SH-SY5Y (cell line): ENCODE measurements at regions not wholly inside any gene's neighbourhood (a gene's known extent, or its start where the extent isn't known, plus 50 kb on each side); places are given as distances from the start of the nearest gene placed in this dataset.

ENCODE experiments used
- GATA2 ChIP-seq: IDR thresholded peaks from 2 replicates; pipeline ENCODE4 v1.6.1; 2011; ENCODE audit warnings: mild to moderate bottlenecking, low read depth, low read length
- GATA3 ChIP-seq: IDR thresholded peaks from 2 replicates; pipeline ENCODE4 v1.6.1; 2011; ENCODE audit warnings: low read depth, mild to moderate bottlenecking, low read length, moderate library complexity

- TF ChIP-seq GATA2 (no peak), GATA3 (no peak)
Observed at GRCh38 chr4:107210450-107211239, 174.5 kb upstream of the DKK2 start.

- TF ChIP-seq GATA2 (no peak), GATA3 (no peak)
Observed at GRCh38 chr4:107203733-107204132, 167.6 kb upstream of the DKK2 start.

DNA sequence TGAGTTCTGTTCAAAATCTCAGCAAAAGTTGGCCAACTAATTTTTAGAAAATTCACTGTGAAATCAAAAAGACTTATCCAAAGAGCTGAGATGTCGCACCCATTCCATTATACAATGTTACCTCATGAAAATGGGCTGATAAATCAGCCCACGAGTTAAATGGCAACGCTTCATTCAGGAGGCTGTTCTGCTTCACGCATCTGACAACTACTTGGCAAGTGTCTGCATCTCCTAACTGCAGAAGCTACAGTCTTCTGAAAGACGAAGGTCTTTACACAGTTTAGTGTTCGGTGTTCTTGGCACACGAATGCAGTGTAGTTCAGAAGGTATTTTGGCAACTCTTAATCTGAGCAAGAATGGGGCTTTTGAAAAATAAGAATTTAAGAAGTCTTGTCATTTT, 166.6 kb upstream of the DKK2 start:
- TF ChIP-seq GATA3, result no peak
- TF ChIP-seq GATA2, result no peak

- TF ChIP-seq GATA3 (no peak), GATA2 (no peak)
Observed at GRCh38 chr4:107197121-107197520, 161.0 kb upstream of the DKK2 start.

- TF ChIP-seq GATA2 (no peak), GATA3 (no peak)
Observed at GRCh38 chr4:107196312-107196711, 160.2 kb upstream of the DKK2 start.

GRCh38 chr4:107194005-107194404, 157.9 kb upstream of the DKK2 start:
- TF ChIP-seq GATA2, result no peak
- no peak for TF ChIP-seq GATA3

GRCh38 chr4:107192601-107193000, 156.5 kb upstream of the DKK2 start:
- TF ChIP-seq GATA3 (no peak), GATA2 (no peak)

GRCh38 chr4:107187091-107187490, 151.0 kb upstream of the DKK2 start:
- TF ChIP-seq GATA3 (no peak), GATA2 (no peak)

DNA sequence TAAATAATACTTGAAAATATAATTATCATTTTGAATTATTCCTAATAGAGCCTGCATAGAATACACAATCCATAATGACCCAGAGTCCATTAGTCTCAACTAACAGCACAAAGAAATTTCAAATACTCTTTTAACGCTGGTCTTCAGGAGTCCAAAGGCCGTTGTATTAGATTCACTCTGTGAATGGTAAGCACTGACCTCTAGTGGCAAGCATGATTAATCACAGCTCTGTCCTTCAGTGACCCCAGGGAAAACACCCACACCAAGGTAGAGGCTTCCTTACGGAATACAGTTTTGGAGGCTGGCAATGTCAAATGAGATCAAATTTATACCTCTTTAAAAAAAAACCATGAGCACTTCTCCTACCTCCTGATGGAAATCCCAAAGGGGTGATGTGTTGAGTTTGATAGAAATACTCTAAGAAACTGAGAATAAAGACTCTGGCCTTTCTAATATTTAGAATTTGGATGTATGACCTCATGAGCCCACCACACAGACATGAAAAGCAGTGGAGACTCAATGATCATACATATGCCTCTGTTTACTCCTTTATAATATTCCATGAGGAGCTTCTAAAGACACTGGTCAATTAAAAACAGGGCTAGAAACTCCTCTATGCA, 147.2 kb upstream of the DKK2 start:
- no peak for TF ChIP-seq GATA3

GRCh38 chr4:107182347-107182746, 146.2 kb upstream of the DKK2 start:
- TF ChIP-seq GATA3, result no peak
- TF ChIP-seq GATA2, result no peak

DNA sequence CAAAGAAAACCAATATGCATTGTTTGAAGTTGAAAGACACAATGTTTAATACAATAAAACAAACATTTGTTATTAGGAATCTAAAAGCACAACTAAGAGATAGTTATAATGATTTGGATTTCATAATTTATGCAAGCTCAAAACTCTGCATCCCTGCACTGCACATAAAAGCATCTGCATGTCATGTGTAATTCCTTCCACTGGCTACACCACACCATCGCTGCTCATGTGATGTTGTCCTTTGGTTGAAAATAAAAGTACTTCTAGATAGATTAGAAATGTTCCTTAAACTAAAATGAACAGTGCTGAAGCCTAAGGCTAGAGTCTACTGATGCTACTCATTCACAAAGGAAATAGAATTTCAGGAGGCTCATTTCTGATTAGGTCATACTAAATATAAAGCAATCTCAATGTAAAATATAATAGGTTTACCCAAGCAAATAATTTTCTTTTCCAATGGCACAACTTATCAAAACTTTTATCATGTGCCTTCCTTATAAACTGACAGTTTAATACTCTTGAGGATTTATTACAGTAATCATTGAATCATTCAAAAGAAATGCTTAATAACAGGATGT, 130.8 kb upstream of the DKK2 start:
- TF ChIP-seq GATA3, result no peak
- TF ChIP-seq GATA2, result no peak

DNA sequence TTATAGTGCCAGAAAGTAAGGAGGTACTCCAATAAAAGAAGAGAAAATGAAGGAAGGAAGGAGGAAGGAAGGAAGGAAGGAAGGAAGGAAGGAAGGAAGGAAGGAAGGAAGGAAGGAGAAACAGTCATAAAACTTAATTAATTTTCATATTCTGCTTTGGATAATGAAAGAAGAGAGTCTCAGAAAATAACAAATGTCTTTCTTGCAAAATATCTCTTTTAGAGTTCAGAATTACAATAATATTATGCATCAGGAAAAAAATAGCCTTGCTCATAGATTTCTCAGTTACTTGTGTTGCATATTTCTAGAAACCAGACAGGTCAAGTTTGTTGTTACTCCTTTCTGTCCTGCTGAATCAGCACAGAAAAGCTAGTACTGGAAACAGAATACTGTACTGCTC, 130.1 kb upstream of the DKK2 start:
- TF ChIP-seq GATA3 (no peak), GATA2 (no peak)

GRCh38 chr4:107164962-107165475, 128.9 kb upstream of the DKK2 start:
- TF ChIP-seq GATA2, result no peak

- TF ChIP-seq GATA2, result no peak
Observed at GRCh38 chr4:107156443-107156842, 120.3 kb upstream of the DKK2 start.

DNA sequence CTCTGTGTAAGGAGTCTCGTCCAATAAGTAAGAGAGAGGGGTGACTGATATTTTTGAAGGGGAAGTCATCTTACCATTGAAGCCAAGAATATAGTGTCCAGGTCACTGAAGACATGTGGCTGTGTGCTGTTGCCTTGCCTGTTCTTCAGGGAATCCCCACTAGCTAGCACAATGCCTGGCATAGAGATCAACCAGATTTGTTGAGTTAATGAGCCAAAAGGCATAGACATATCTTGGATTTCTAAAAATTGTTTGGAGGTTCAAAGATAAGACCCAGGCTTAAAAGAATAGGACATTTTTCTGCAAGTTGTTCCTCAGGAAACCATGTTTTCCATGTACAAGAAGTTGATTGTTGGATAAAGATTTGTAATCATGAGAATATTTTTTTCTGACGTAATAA, 119.3 kb upstream of the DKK2 start:
- no peak for TF ChIP-seq GATA2
- TF ChIP-seq GATA3, result no peak

DNA sequence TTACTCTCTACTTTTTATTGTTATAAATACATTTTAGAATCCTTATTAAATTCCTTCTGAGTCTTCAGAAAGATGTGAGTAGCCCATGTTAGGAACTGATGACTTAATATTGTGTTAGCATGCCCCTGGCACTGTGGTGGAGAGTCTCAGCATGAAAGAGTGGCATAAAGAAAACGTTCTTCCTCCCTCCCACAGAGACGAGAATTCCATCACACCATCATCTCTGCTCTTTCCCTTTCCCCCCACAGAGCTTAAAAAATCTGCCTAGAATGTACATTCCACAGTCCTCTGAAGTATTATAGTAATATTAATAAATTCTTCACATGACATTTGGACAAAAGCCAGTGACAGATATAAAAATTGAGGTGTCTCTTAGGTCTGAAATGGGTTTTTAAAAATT, 117.8 kb upstream of the DKK2 start:
- TF ChIP-seq GATA3 (no peak), GATA2 (no peak)
